HTR-8/SVneo (cell line): ENCODE measurements at regions not wholly inside any gene's neighbourhood (a gene's known extent, or its start where the extent isn't known, plus 50 kb on each side); places are given as distances from the start of the nearest gene placed in this dataset.
"Not testable (repeated sequence)": the region's sequence is repeated elsewhere in the genome, so short reads cannot be mapped to it uniquely, and the experiment has no call there.

Experiments used
- DNase-seq: peaks from one replicate; pipeline ENCODE4 v3.0.0; 2011; ENCODE audit warnings: low spot score, mixed read lengths; ENCODE audit not compliant: insufficient read length
- FAIRE-seq: peaks from 2 replicates; lab custom pipeline; 2011; peaks lifted over from hg19 to GRCh38; lab: Jason Lieb, UNC

GRCh38 chr5:39755452-39755851 lies 330.7 kb upstream of the DAB2 start:
- FAIRE-seq (no peak), DNase-seq (no peak)

- FAIRE-seq, DNase-seq: not testable (repeated sequence)
Observed at GRCh38 chr5:39753747-39754146, 329.0 kb upstream of the DAB2 start.

GRCh38 chr5:39750661-39751060 lies 325.9 kb upstream of the DAB2 start:
- FAIRE-seq (no peak), DNase-seq (no peak)

- no peak for FAIRE-seq
- no peak for DNase-seq
Observed at GRCh38 chr5:39742916-39743315, 318.1 kb upstream of the DAB2 start.

GRCh38 chr5:39740404-39740803 lies 315.6 kb upstream of the DAB2 start:
- DNase-seq (no peak), FAIRE-seq (no peak)

GRCh38 chr5:39732166-39732565 lies 307.4 kb upstream of the DAB2 start:
- DNase-seq: no peak
- no peak for FAIRE-seq

- no peak for FAIRE-seq
- DNase-seq: no peak
Observed at GRCh38 chr5:39730699-39731098, 305.9 kb upstream of the DAB2 start.

GRCh38 chr5:39730006-39730405 lies 305.2 kb upstream of the DAB2 start:
- DNase-seq (no peak), FAIRE-seq (peak; percentile 74)

- no peak for FAIRE-seq
- no peak for DNase-seq
Observed at GRCh38 chr5:39726467-39726866, 301.7 kb upstream of the DAB2 start.

- DNase-seq (no peak), FAIRE-seq (no peak)
Observed at GRCh38 chr5:39721394-39721793, 296.6 kb upstream of the DAB2 start.

GRCh38 chr5:39720136-39720535 lies 295.4 kb upstream of the DAB2 start:
- FAIRE-seq (peak; percentile 97), DNase-seq (no peak)

GRCh38 chr5:39717176-39717897 lies 292.6 kb upstream of the DAB2 start:
- FAIRE-seq (no peak), DNase-seq (no peak)

- DNase-seq (peak; percentile 71), FAIRE-seq (peak; percentile 85)
Observed at GRCh38 chr5:39716532-39717028, 291.8 kb upstream of the DAB2 start.

GRCh38 chr5:39714036-39714698 lies 289.4 kb upstream of the DAB2 start:
- FAIRE-seq: peak; percentile 86

GRCh38 chr5:39713250-39713916 lies 288.6 kb upstream of the DAB2 start:
- DNase-seq: no peak
- peak; percentile 92 for FAIRE-seq

More at GRCh38 chr5:39714036-39714698, 289.4 kb upstream of the DAB2 start:
- DNase-seq: peak; percentile 66

GRCh38 chr5:39712316-39713249 lies 287.8 kb upstream of the DAB2 start:
- FAIRE-seq (peak; percentile 28), DNase-seq (no peak)

GRCh38 chr5:39711821-39712220 lies 287.0 kb upstream of the DAB2 start:
- FAIRE-seq: no peak
- DNase-seq: no peak

- DNase-seq: no peak
- FAIRE-seq: no peak
Observed at GRCh38 chr5:39709032-39709431, 284.3 kb upstream of the DAB2 start.

GRCh38 chr5:39702928-39703327 lies 278.1 kb upstream of the DAB2 start:
- no peak for FAIRE-seq
- DNase-seq: no peak

- FAIRE-seq: no peak
- DNase-seq: no peak
Observed at GRCh38 chr5:39700523-39700922, 275.7 kb upstream of the DAB2 start.
